CD14-positive monocyte (primary cell): ENCODE measurements at regions not wholly inside any gene's neighbourhood (a gene's known extent, or its start where the extent isn't known, plus 50 kb on each side); places are given as distances from the start of the nearest gene placed in this dataset.

Experiments used
- DNase-seq, 3 donors: peaks; one replicate each; pipeline ENCODE4 v3.0.0-alpha.2; 2011 to 2022
- H2AFZ ChIP-seq: 2 replicates; pipeline ENCODE4 v1.6.0; 2012; ENCODE audit warnings: mild to moderate bottlenecking, low read depth, low read length, inconsistent platforms; ENCODE audit not compliant: insufficient read depth, poor library complexity, severe bottlenecking
- H3K27ac ChIP-seq, 2 donors: 1 replicate in 1 of 2; 2 replicates in 1 of 2; pipeline ENCODE4 v1.5.1; 2012 to 2013; ENCODE audit warnings: low read length in 2 of 2, control low read depth in 1 of 2, inconsistent platforms in 1 of 2, low read depth in 1 of 2, mild to moderate bottlenecking in 1 of 2
- H3K27me3 ChIP-seq, 2 donors: one replicate each; pipeline versions ENCODE4 v1.6.0 to v1.6.1; 2011 to 2013; ENCODE audit warnings: low read length in 2 of 2; ENCODE audit not compliant: control insufficient read depth in 2 of 2, insufficient read depth in 2 of 2
- H3K36me3 ChIP-seq, 2 donors: replicated peaks in 1 of 2; 1 replicate in 1 of 2; 2 replicates in 1 of 2; pipeline versions ENCODE4 v1.5.1 to v1.6.1; 2012 to 2013; ENCODE audit warnings: low read length in 2 of 2, control low read depth in 1 of 2, inconsistent platforms in 1 of 2, mild to moderate bottlenecking in 1 of 2; ENCODE audit not compliant: insufficient read depth in 2 of 2, control insufficient read depth in 1 of 2
- H3K4me1 ChIP-seq, 2 donors: 1 replicate in 1 of 2; 2 replicates in 1 of 2; pipeline versions ENCODE4 v1.5.1 to v1.6.1; 2012 to 2013; ENCODE audit warnings: low read length in 2 of 2, control low read depth in 1 of 2, inconsistent platforms in 1 of 2, mild to moderate bottlenecking in 1 of 2, moderate library complexity in 1 of 2; ENCODE audit not compliant: insufficient read depth in 2 of 2, control insufficient read depth in 1 of 2
- H3K4me2 ChIP-seq: replicated peaks from 2 replicates; pipeline ENCODE3; 2012; ENCODE audit warnings: low read length, moderate library complexity, mild to moderate bottlenecking; ENCODE audit not compliant: poor library complexity, severe bottlenecking; ENCODE audit errors: extremely low read depth
- H3K4me3 ChIP-seq, 3 experiments: fragments of 200-600 bp in 1 of 3; sonication (generic) in 1 of 3; replicated peaks in 1 of 3; 1 replicate in 2 of 3; 2 replicates in 1 of 3; pipeline ENCODE4 v1.5.1; 2011 to 2013; ENCODE audit warnings: low read length in 3 of 3, mild to moderate bottlenecking in 3 of 3, control low read depth in 2 of 3, low read depth in 2 of 3, inconsistent platforms in 1 of 3, moderate library complexity in 1 of 3
- H3K79me2 ChIP-seq: 2 replicates; pipeline ENCODE4 v1.6.0; 2012; ENCODE audit warnings: mild to moderate bottlenecking, control low read depth, inconsistent platforms, low read length, moderate library complexity; ENCODE audit not compliant: insufficient read depth
- H3K9ac ChIP-seq: 2 replicates; pipeline ENCODE4 v1.6.0; 2017; ENCODE audit warnings: low read length, mild to moderate bottlenecking; ENCODE audit not compliant: insufficient read depth, poor library complexity, severe bottlenecking
- H3K9me3 ChIP-seq, 2 donors: replicated peaks in 1 of 2; 1 replicate in 1 of 2; 2 replicates in 1 of 2; pipeline versions ENCODE4 v1.5.1 to v1.6.1; 2012 to 2013; ENCODE audit warnings: low read length in 2 of 2, control low read depth in 1 of 2; ENCODE audit not compliant: control insufficient read depth in 1 of 2, insufficient read depth in 1 of 2
- H4K20me1 ChIP-seq: 2 replicates; pipeline ENCODE4 v1.6.0; 2012; ENCODE audit warnings: mild to moderate bottlenecking, low read length, control low read depth, moderate library complexity; ENCODE audit not compliant: insufficient read depth
- H3K27ac Mint-ChIP-seq, 7 donors: one replicate each; pipeline ENCODE4 v1.8.0; 2020; ENCODE audit warnings: mild to moderate bottlenecking in 7 of 7, mixed read lengths in 7 of 7, moderate library complexity in 6 of 7, inconsistent platforms in 2 of 7
- H3K27me3 Mint-ChIP-seq, 3 donors: one replicate each; pipeline ENCODE4 v1.8.0; 2021 to 2022; ENCODE audit warnings: low read depth in 3 of 3, mild to moderate bottlenecking in 3 of 3, mixed read lengths in 3 of 3, moderate library complexity in 3 of 3, inconsistent platforms in 1 of 3
- H3K36me3 Mint-ChIP-seq, 2 donors: one replicate each; pipeline ENCODE4 v1.8.0; 2020; ENCODE audit warnings: mixed read lengths in 2 of 2, inconsistent platforms in 1 of 2, mild to moderate bottlenecking in 1 of 2
- H3K4me1 Mint-ChIP-seq: one replicate; pipeline ENCODE4 v1.8.0; 2020; ENCODE audit warnings: mild to moderate bottlenecking, mixed read lengths
- H3K4me3 Mint-ChIP-seq, 2 donors: one replicate each; pipeline ENCODE4 v1.8.0; 2020; ENCODE audit warnings: mild to moderate bottlenecking in 2 of 2, mixed read lengths in 2 of 2, moderate library complexity in 1 of 2
- H3K9me3 Mint-ChIP-seq, 7 donors: one replicate each; pipeline ENCODE4 v1.8.0; 2020 to 2022; ENCODE audit warnings: mixed read lengths in 7 of 7, mild to moderate bottlenecking in 6 of 7, moderate library complexity in 6 of 7, inconsistent platforms in 2 of 7
- CTCF ChIP-seq: fragments of 200-600 bp; IDR thresholded peaks from one replicate; pipeline ENCODE4 v1.8.0; 2022; ENCODE audit warnings: antibody characterized with exemption, mild to moderate bottlenecking
- WGBS: methylation state at CpG from one replicate; pipeline ENCODE4 v1.1.5; 2013; ENCODE audit warnings: missing lambda C conversion rate; ENCODE audit not compliant: insufficient coverage; 5-methylcytosine and 5-hydroxymethylcytosine counted together
- intact Hi-C, 2 donors: fragments of 100-400 bp; cut with micrococcal nuclease; formaldehyde crosslinking; loops; one replicate each; pipeline versions ENCODE4 v1.15.0 to v1.15.1; 2023

GRCh38 chr5:6236858-6237481, 141.4 kb downstream of the MED10 start:
- Histone ChIP-seq H3K27me3 (no peaks in the 10 kb centered on the region), H3K4me1 (no peaks in the 10 kb centered on the region), H3K36me3 (no peaks in the 10 kb centered on the region), H3K79me2 (no peaks in the 10 kb centered on the region), H3K27ac (no peak overlapping the region), H2AFZ (no peak overlapping the region), H3K4me2 (no peak overlapping the region), H3K9me3 (no peaks in the 10 kb centered on the region), H4K20me1 (no peaks in the 10 kb centered on the region), H3K9ac (no peak overlapping the region), H3K4me3 (no peak overlapping the region)
- no peak overlapping the region for H3K4me3 Mint-ChIP-seq
- intact Hi-C loops, result no loop called here
- H3K4me1 Mint-ChIP-seq, result no peaks in the 10 kb centered on the region
- TF ChIP-seq CTCF, result no peak
- no peak overlapping the region for H3K27ac Mint-ChIP-seq
- H3K9me3 Mint-ChIP-seq, result peaks cover 0 to 14% (median 3%) of the 10 kb centered on the region in 7 donors
- H3K27me3 Mint-ChIP-seq, result peaks cover 0 to 2% (median 2%) of the 10 kb centered on the region in 3 donors
- WGBS, result 91% methylated on average over 4 of the region's 8 CpGs
- H3K36me3 Mint-ChIP-seq, result no peaks in the 10 kb centered on the region
- DNase-seq, result no peak

GRCh38 chr5:6236170-6236793, 142.1 kb downstream of the MED10 start:
- Histone ChIP-seq H3K27ac (no peak overlapping the region), H3K4me3 (no peak overlapping the region), H3K4me1 (no peaks in the 10 kb centered on the region), H3K79me2 (no peaks in the 10 kb centered on the region), H3K9me3 (no peaks in the 10 kb centered on the region), H3K27me3 (no peaks in the 10 kb centered on the region), H2AFZ (no peak overlapping the region), H3K4me2 (no peak overlapping the region), H4K20me1 (no peaks in the 10 kb centered on the region), H3K9ac (no peak overlapping the region), H3K36me3 (no peaks in the 10 kb centered on the region)
- no peak for TF ChIP-seq CTCF
- Mint-ChIP-seq H3K27me3 (peaks cover 0 to 2% (median 2%) of the 10 kb centered on the region in 3 donors), H3K27ac (no peak overlapping the region), H3K4me1 (no peaks in the 10 kb centered on the region), H3K36me3 (no peaks in the 10 kb centered on the region), H3K9me3 (peaks cover 0 to 14% (median 3%) of the 10 kb centered on the region in 7 donors), H3K4me3 (no peak overlapping the region)
- no peak for DNase-seq
- intact Hi-C loops, result no loop called here
- 100% methylated on average over 1 of the region's 2 CpGs for WGBS
